ENCODE measurements at regions not wholly inside any gene's neighbourhood (a gene's known extent, or its start where the extent isn't known, plus 50 kb on each side); places are given as distances from the start of the nearest gene placed in this dataset.
"Not testable (repeated sequence)": the region's sequence is repeated elsewhere in the genome, so short reads cannot be mapped to it uniquely, and the experiment has no call there.

- H3K27ac Mint-ChIP-seq: peak overlapping the region; percentile 56
- H3K4me1 Mint-ChIP-seq (ENCODE audit: low read depth): peaks cover 32% of the 10 kb centered on the region
- no peak overlapping the region for H3K4me3 Mint-ChIP-seq (ENCODE audit: low read depth)
- no peak for DNase-seq (ENCODE audit: low spot score, unreplicated experiment)
- TF ChIP-seq, protein P1, sequence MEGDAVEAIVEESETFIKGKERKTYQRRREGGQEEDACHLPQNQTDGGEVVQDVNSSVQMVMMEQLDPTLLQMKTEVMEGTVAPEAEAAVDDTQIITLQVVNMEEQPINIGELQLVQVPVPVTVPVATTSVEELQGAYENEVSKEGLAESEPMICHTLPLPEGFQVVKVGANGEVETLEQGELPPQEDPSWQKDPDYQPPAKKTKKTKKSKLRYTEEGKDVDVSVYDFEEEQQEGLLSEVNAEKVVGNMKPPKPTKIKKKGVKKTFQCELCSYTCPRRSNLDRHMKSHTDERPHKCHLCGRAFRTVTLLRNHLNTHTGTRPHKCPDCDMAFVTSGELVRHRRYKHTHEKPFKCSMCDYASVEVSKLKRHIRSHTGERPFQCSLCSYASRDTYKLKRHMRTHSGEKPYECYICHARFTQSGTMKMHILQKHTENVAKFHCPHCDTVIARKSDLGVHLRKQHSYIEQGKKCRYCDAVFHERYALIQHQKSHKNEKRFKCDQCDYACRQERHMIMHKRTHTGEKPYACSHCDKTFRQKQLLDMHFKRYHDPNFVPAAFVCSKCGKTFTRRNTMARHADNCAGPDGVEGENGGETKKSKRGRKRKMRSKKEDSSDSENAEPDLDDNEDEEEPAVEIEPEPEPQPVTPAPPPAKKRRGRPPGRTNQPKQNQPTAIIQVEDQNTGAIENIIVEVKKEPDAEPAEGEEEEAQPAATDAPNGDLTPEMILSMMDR (IDR thresholded peaks at IDR 0.05; ENCODE audit: unreplicated experiment): no peak
- no peaks in the 10 kb centered on the region for H3K27me3 Mint-ChIP-seq
- peaks cover 11% of the 10 kb centered on the region for H3K9me3 Mint-ChIP-seq (ENCODE audit: low read depth)
- H3K36me3 Mint-ChIP-seq (ENCODE audit: insufficient read depth): peaks cover 5% of the 10 kb centered on the region
Measured at GRCh38 chr5:124979251-124979650, 232.8 kb upstream of the ZNF608 start.

- Mint-ChIP-seq H3K9me3 (ENCODE audit: low read depth) (peaks cover 15% of the 10 kb centered on the region), H3K27me3 (no peaks in the 10 kb centered on the region), H3K36me3 (ENCODE audit: insufficient read depth) (peaks cover 5% of the 10 kb centered on the region), H3K4me1 (ENCODE audit: low read depth) (peaks cover 32% of the 10 kb centered on the region), H3K27ac (no peak overlapping the region), H3K4me3 (ENCODE audit: low read depth) (no peak overlapping the region)
- TF ChIP-seq, protein P1 (IDR thresholded peaks at IDR 0.05; ENCODE audit: unreplicated experiment): no peak
- no peak for DNase-seq (ENCODE audit: low spot score, unreplicated experiment)
Measured at GRCh38 chr5:124980163-124980941, 233.9 kb upstream of the ZNF608 start.

GRCh38 chr5:124981901-124982300 lies 235.5 kb upstream of the ZNF608 start:
- peaks cover 5% of the 10 kb centered on the region for H3K36me3 Mint-ChIP-seq (ENCODE audit: insufficient read depth)
- H3K9me3 Mint-ChIP-seq (ENCODE audit: low read depth): peaks cover 22% of the 10 kb centered on the region
- no peaks in the 10 kb centered on the region for H3K27me3 Mint-ChIP-seq
- H3K27ac Mint-ChIP-seq: no peak overlapping the region
- DNase-seq (ENCODE audit: low spot score, unreplicated experiment): no peak
- TF ChIP-seq, protein P1 (IDR thresholded peaks at IDR 0.05; ENCODE audit: unreplicated experiment): no peak
- no peak overlapping the region for H3K4me3 Mint-ChIP-seq (ENCODE audit: low read depth)
- peaks cover 32% of the 10 kb centered on the region for H3K4me1 Mint-ChIP-seq (ENCODE audit: low read depth)

GRCh38 chr5:124986170-124986569 lies 239.7 kb upstream of the ZNF608 start:
- peaks cover 7% of the 10 kb centered on the region for H3K4me1 Mint-ChIP-seq (ENCODE audit: low read depth)
- H3K36me3 Mint-ChIP-seq (ENCODE audit: insufficient read depth): peaks cover 5% of the 10 kb centered on the region
- H3K4me3 Mint-ChIP-seq (ENCODE audit: low read depth): no peak overlapping the region
- H3K27ac Mint-ChIP-seq: no peak overlapping the region
- no peak for DNase-seq (ENCODE audit: low spot score, unreplicated experiment)
- H3K27me3 Mint-ChIP-seq: no peaks in the 10 kb centered on the region
- peaks cover 22% of the 10 kb centered on the region for H3K9me3 Mint-ChIP-seq (ENCODE audit: low read depth)
- TF ChIP-seq, protein P1 (IDR thresholded peaks at IDR 0.05; ENCODE audit: unreplicated experiment): no peak

DNA sequence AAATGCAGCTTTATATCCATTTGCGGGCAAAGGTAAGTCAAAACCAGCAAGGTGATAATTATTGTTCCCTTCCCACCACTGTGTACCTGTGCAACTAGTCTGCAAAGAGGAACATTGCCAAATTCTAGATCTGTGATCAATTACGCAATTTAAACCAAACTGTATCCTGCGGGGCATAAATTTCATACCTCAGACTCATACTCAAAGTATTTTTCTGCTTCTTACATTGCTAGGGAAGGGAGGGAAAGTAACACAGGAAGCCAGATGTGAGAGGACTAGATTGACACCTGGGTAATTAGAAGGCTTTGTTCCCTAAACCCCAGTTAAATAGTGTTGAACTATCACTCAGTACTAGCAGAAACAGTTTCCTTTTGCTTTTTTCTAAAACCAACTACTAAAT lies 240.2 kb upstream of the ZNF608 start:
- TF ChIP-seq, protein P1 (IDR thresholded peaks at IDR 0.05; ENCODE audit: unreplicated experiment): no peak
- Mint-ChIP-seq H3K27me3 (no peaks in the 10 kb centered on the region), H3K9me3 (ENCODE audit: low read depth) (peaks cover 22% of the 10 kb centered on the region), H3K27ac (no peak overlapping the region), H3K4me1 (ENCODE audit: low read depth) (peaks cover 6% of the 10 kb centered on the region), H3K4me3 (ENCODE audit: low read depth) (no peak overlapping the region), H3K36me3 (ENCODE audit: insufficient read depth) (peaks cover 5% of the 10 kb centered on the region)
- no peak for DNase-seq (ENCODE audit: low spot score, unreplicated experiment)

GRCh38 chr5:124987786-124988185 lies 241.3 kb upstream of the ZNF608 start:
- H3K36me3 Mint-ChIP-seq (ENCODE audit: insufficient read depth); H3K4me3 Mint-ChIP-seq (ENCODE audit: low read depth); H3K27me3 Mint-ChIP-seq; H3K4me1 Mint-ChIP-seq (ENCODE audit: low read depth); H3K27ac Mint-ChIP-seq; DNase-seq (ENCODE audit: low spot score, unreplicated experiment): not testable (repeated sequence)
- peaks cover 22% of the 10 kb centered on the region for H3K9me3 Mint-ChIP-seq (ENCODE audit: low read depth)
